ENCODE measurements at regions not wholly inside any gene's neighbourhood (a gene's known extent, or its start where the extent isn't known, plus 50 kb on each side); places are given as distances from the start of the nearest gene placed in this dataset.

GRCh38 chrX:66912417-66912816, 273.5 kb upstream of the EDA2R start:
- no peaks in the 10 kb centered on the region for H3K4me1 ChIP-seq (ENCODE audit: insufficient read depth, low read length)
- no peak overlapping the region for H3K4me3 Mint-ChIP-seq
- H3K4me3 ChIP-seq (ENCODE audit: low read length in 2 of 2), result no peak overlapping the region
- peaks cover 0 to 2% of the 10 kb centered on the region in 2 donors for H3K27me3 Mint-ChIP-seq
- no peaks in the 10 kb centered on the region for H3K36me3 Mint-ChIP-seq
- DNase-seq, result no peak
- H3K9me3 Mint-ChIP-seq, result no peaks in the 10 kb centered on the region
- H3K9me3 ChIP-seq (ENCODE audit: control insufficient read depth in 1 of 2, low read length in 2 of 2), result no peaks in the 10 kb centered on the region
- no peak overlapping the region for H3K27ac Mint-ChIP-seq
- peaks cover 0 to 1% (median 0%) of the 10 kb centered on the region in 4 donors for H3K4me1 Mint-ChIP-seq
- no peak overlapping the region for H3K27ac ChIP-seq (ENCODE audit: low read depth, low read length)
- no peaks in the 10 kb centered on the region for H3K36me3 ChIP-seq (ENCODE audit: insufficient read depth, low read length)
- intact Hi-C loops (cut with micrococcal nuclease), result no loop called here
- no peaks in the 10 kb centered on the region for H3K27me3 ChIP-seq (ENCODE audit: insufficient read depth, low read length)
- CTCF ChIA-PET (ENCODE audit: partially characterized antibody), result no interaction called here
- POLR2A ChIA-PET (ENCODE audit: partially characterized antibody), result no interaction called here

- H3K27me3 ChIP-seq (ENCODE audit: insufficient read depth, low read length), result no peaks in the 10 kb centered on the region
- H3K9me3 ChIP-seq (ENCODE audit: control insufficient read depth in 1 of 2, low read length in 2 of 2), result no peaks in the 10 kb centered on the region
- H3K36me3 ChIP-seq (ENCODE audit: insufficient read depth, low read length), result no peaks in the 10 kb centered on the region
- no peak for DNase-seq
- no peaks in the 10 kb centered on the region for H3K27me3 Mint-ChIP-seq
- intact Hi-C loops (cut with micrococcal nuclease), result no loop called here
- H3K4me3 ChIP-seq (ENCODE audit: low read length in 2 of 2), result no peak overlapping the region
- POLR2A ChIA-PET (ENCODE audit: partially characterized antibody), result no interaction called here
- no peaks in the 10 kb centered on the region for H3K4me1 ChIP-seq (ENCODE audit: insufficient read depth, low read length)
- CTCF ChIA-PET (ENCODE audit: partially characterized antibody), result no interaction called here
- peaks cover 0 to 5% (median 0%) of the 10 kb centered on the region in 8 donors for H3K9me3 Mint-ChIP-seq
- H3K36me3 Mint-ChIP-seq, result no peaks in the 10 kb centered on the region
- H3K27ac Mint-ChIP-seq, result no peak overlapping the region
- no peak overlapping the region for H3K4me3 Mint-ChIP-seq
- no peak overlapping the region for H3K27ac ChIP-seq (ENCODE audit: low read depth, low read length)
- H3K4me1 Mint-ChIP-seq, result no peaks in the 10 kb centered on the region
These were observed 263.2 kb upstream of the EDA2R start for GRCh38 chrX:66902081-66902480.

GRCh38 chrX:66900886-66901285, 262.0 kb upstream of the EDA2R start:
- ChIA-PET POLR2A (ENCODE audit: partially characterized antibody) (no interaction called here), CTCF (ENCODE audit: partially characterized antibody) (no interaction called here)
- Histone ChIP-seq H3K27me3 (ENCODE audit: insufficient read depth, low read length) (no peaks in the 10 kb centered on the region), H3K4me3 (ENCODE audit: low read length in 2 of 2) (no peak overlapping the region), H3K9me3 (ENCODE audit: control insufficient read depth in 1 of 2, low read length in 2 of 2) (no peaks in the 10 kb centered on the region), H3K36me3 (ENCODE audit: insufficient read depth, low read length) (no peaks in the 10 kb centered on the region), H3K27ac (ENCODE audit: low read depth, low read length) (no peak overlapping the region), H3K4me1 (ENCODE audit: insufficient read depth, low read length) (no peaks in the 10 kb centered on the region)
- no peaks in the 10 kb centered on the region for H3K4me1 Mint-ChIP-seq
- no peaks in the 10 kb centered on the region for H3K27me3 Mint-ChIP-seq
- H3K27ac Mint-ChIP-seq, result peak overlapping the region in 1 of 7 donors; percentile 54
- H3K36me3 Mint-ChIP-seq, result no peaks in the 10 kb centered on the region
- intact Hi-C loops (cut with micrococcal nuclease), result no loop called here
- DNase-seq, result no peak
- H3K4me3 Mint-ChIP-seq, result no peak overlapping the region
- peaks cover 0 to 5% (median 0%) of the 10 kb centered on the region in 8 donors for H3K9me3 Mint-ChIP-seq

GRCh38 chrX:66892004-66892403, 253.1 kb upstream of the EDA2R start:
- no peaks in the 10 kb centered on the region for H3K36me3 ChIP-seq (ENCODE audit: insufficient read depth, low read length)
- Mint-ChIP-seq H3K9me3 (no peaks in the 10 kb centered on the region), H3K4me1 (no peaks in the 10 kb centered on the region), H3K4me3 (no peak overlapping the region), H3K36me3 (no peaks in the 10 kb centered on the region), H3K27me3 (no peaks in the 10 kb centered on the region), H3K27ac (no peak overlapping the region)
- DNase-seq, result no peak
- H3K4me3 ChIP-seq (ENCODE audit: low read length in 2 of 2), result no peak overlapping the region
- H3K27ac ChIP-seq (ENCODE audit: low read depth, low read length), result no peak overlapping the region
- CTCF ChIA-PET (ENCODE audit: partially characterized antibody), result no interaction called here
- intact Hi-C loops (cut with micrococcal nuclease), result no loop called here
- POLR2A ChIA-PET (ENCODE audit: partially characterized antibody), result no interaction called here
- H3K4me1 ChIP-seq (ENCODE audit: insufficient read depth, low read length), result no peaks in the 10 kb centered on the region
- H3K27me3 ChIP-seq (ENCODE audit: insufficient read depth, low read length), result no peaks in the 10 kb centered on the region
- no peaks in the 10 kb centered on the region for H3K9me3 ChIP-seq (ENCODE audit: control insufficient read depth in 1 of 2, low read length in 2 of 2)

GRCh38 chrX:66889418-66889817, 250.5 kb upstream of the EDA2R start:
- Histone ChIP-seq H3K27ac (ENCODE audit: low read depth, low read length) (no peak overlapping the region), H3K27me3 (ENCODE audit: insufficient read depth, low read length) (no peaks in the 10 kb centered on the region), H3K36me3 (ENCODE audit: insufficient read depth, low read length) (no peaks in the 10 kb centered on the region), H3K4me3 (ENCODE audit: low read length in 2 of 2) (no peak overlapping the region), H3K4me1 (ENCODE audit: insufficient read depth, low read length) (no peaks in the 10 kb centered on the region), H3K9me3 (ENCODE audit: control insufficient read depth in 1 of 2, low read length in 2 of 2) (no peaks in the 10 kb centered on the region)
- no peak overlapping the region for H3K27ac Mint-ChIP-seq
- H3K4me3 Mint-ChIP-seq, result no peak overlapping the region
- no peaks in the 10 kb centered on the region for H3K4me1 Mint-ChIP-seq
- DNase-seq, result no peak
- POLR2A ChIA-PET (ENCODE audit: partially characterized antibody), result no interaction called here
- H3K9me3 Mint-ChIP-seq, result no peaks in the 10 kb centered on the region
- H3K36me3 Mint-ChIP-seq, result no peaks in the 10 kb centered on the region
- CTCF ChIA-PET (ENCODE audit: partially characterized antibody), result no interaction called here
- intact Hi-C loops (cut with micrococcal nuclease), result no loop called here
- no peaks in the 10 kb centered on the region for H3K27me3 Mint-ChIP-seq

GRCh38 chrX:66882101-66882500, 243.2 kb upstream of the EDA2R start:
- DNase-seq, result no peak
- H3K27me3 Mint-ChIP-seq, result no peaks in the 10 kb centered on the region
- H3K27ac ChIP-seq (ENCODE audit: low read depth, low read length), result no peak overlapping the region
- H3K36me3 Mint-ChIP-seq, result no peaks in the 10 kb centered on the region
- H3K4me3 ChIP-seq (ENCODE audit: low read length in 2 of 2), result no peak overlapping the region
- no peaks in the 10 kb centered on the region for H3K4me1 Mint-ChIP-seq
- ChIA-PET CTCF (ENCODE audit: partially characterized antibody) (no interaction called here), POLR2A (ENCODE audit: partially characterized antibody) (no interaction called here)
- no peak overlapping the region for H3K27ac Mint-ChIP-seq
- no peaks in the 10 kb centered on the region for H3K36me3 ChIP-seq (ENCODE audit: insufficient read depth, low read length)
- H3K9me3 Mint-ChIP-seq, result peaks cover 0 to 1% (median 0%) of the 10 kb centered on the region in 8 donors
- intact Hi-C loops (cut with micrococcal nuclease), result no loop called here
- no peaks in the 10 kb centered on the region for H3K9me3 ChIP-seq (ENCODE audit: control insufficient read depth in 1 of 2, low read length in 2 of 2)
- H3K4me3 Mint-ChIP-seq, result no peak overlapping the region
- no peaks in the 10 kb centered on the region for H3K27me3 ChIP-seq (ENCODE audit: insufficient read depth, low read length)
- H3K4me1 ChIP-seq (ENCODE audit: insufficient read depth, low read length), result no peaks in the 10 kb centered on the region

- intact Hi-C loops (cut with micrococcal nuclease), result no loop called here
- Histone ChIP-seq H3K27ac (ENCODE audit: low read depth, low read length) (no peak overlapping the region), H3K4me1 (ENCODE audit: insufficient read depth, low read length) (no peaks in the 10 kb centered on the region), H3K4me3 (ENCODE audit: low read length in 2 of 2) (no peak overlapping the region), H3K36me3 (ENCODE audit: insufficient read depth, low read length) (no peaks in the 10 kb centered on the region), H3K27me3 (ENCODE audit: insufficient read depth, low read length) (no peaks in the 10 kb centered on the region), H3K9me3 (ENCODE audit: control insufficient read depth in 1 of 2, low read length in 2 of 2) (no peaks in the 10 kb centered on the region)
- Mint-ChIP-seq H3K4me1 (no peaks in the 10 kb centered on the region), H3K4me3 (no peak overlapping the region), H3K36me3 (no peaks in the 10 kb centered on the region), H3K27ac (no peak overlapping the region), H3K27me3 (no peaks in the 10 kb centered on the region), H3K9me3 (peaks cover 0 to 3% (median 0%) of the 10 kb centered on the region in 8 donors)
- no peak for DNase-seq
- CTCF ChIA-PET (ENCODE audit: partially characterized antibody), result no interaction called here
- POLR2A ChIA-PET (ENCODE audit: partially characterized antibody), result no interaction called here
These were observed 237.9 kb upstream of the EDA2R start for GRCh38 chrX:66876776-66877175.

- Mint-ChIP-seq H3K9me3 (peaks cover 0 to 2% (median 0%) of the 10 kb centered on the region in 8 donors), H3K36me3 (no peaks in the 10 kb centered on the region), H3K27ac (no peak overlapping the region), H3K4me3 (no peak overlapping the region), H3K27me3 (no peaks in the 10 kb centered on the region), H3K4me1 (no peaks in the 10 kb centered on the region)
- Histone ChIP-seq H3K4me1 (ENCODE audit: insufficient read depth, low read length) (no peaks in the 10 kb centered on the region), H3K27me3 (ENCODE audit: insufficient read depth, low read length) (no peaks in the 10 kb centered on the region), H3K36me3 (ENCODE audit: insufficient read depth, low read length) (no peaks in the 10 kb centered on the region), H3K27ac (ENCODE audit: low read depth, low read length) (no peak overlapping the region), H3K9me3 (ENCODE audit: control insufficient read depth in 1 of 2, low read length in 2 of 2) (no peaks in the 10 kb centered on the region), H3K4me3 (ENCODE audit: low read length in 2 of 2) (no peak overlapping the region)
- DNase-seq, result no peak
- intact Hi-C loops (cut with micrococcal nuclease), result no loop called here
- ChIA-PET POLR2A (ENCODE audit: partially characterized antibody) (no interaction called here), CTCF (ENCODE audit: partially characterized antibody) (no interaction called here)
These were observed 233.9 kb upstream of the EDA2R start for GRCh38 chrX:66872771-66873170.

Data from CD4-positive, alpha-beta memory T cell (primary cell).